ENCODE measurements at regions not wholly inside any gene's neighbourhood (a gene's known extent, or its start where the extent isn't known, plus 50 kb on each side); places are given as distances from the start of the nearest gene placed in this dataset.

DNA sequence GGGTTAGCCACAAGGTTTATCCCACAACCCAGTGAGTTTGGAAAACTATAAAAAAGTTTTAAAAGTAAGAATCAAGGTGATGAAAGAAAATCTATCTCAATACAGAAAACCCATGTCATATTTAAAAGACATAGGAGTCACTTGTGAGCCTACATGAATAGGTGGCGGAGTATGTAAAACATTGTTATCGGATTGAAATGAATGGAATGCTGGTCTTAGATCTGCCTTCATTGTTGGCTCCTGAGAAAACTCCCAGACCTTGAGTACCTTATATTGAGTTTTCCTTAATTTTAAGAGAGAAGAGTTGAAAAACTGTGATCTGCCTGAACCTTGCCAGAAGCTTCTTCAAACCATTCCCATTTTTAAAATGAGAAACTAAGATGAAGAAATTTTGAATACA, 551.1 kb downstream of the EFNA5 start:
- Histone ChIP-seq H3K79me2 (ENCODE audit: control insufficient read depth, insufficient read depth, low read length) (no peaks in the 10 kb centered on the region), H3K4me3 (replicated peaks in 1 of 3; ENCODE audit: insufficient read depth in 1 of 3, low read depth in 1 of 3, low read length in 3 of 3) (no peak overlapping the region), H3K4me2 (ENCODE audit: insufficient read depth, low read length) (no peak overlapping the region), H3K27ac (ENCODE audit: insufficient read depth, low read depth, low read length) (no peak overlapping the region), H2AFZ (ENCODE audit: low read depth, low read length) (no peak overlapping the region), H3K36me3 (ENCODE audit: control insufficient read depth in 2 of 2, extremely low read depth in 1 of 2, insufficient read depth in 2 of 2, low read length in 2 of 2) (no peaks in the 10 kb centered on the region), H3K4me1 (ENCODE audit: control insufficient read depth, extremely low read depth, insufficient read depth, low read length) (no peaks in the 10 kb centered on the region), H3K9ac (replicated peaks; ENCODE audit: extremely low read depth, insufficient read depth, low read length) (no peak overlapping the region), H3K9me3 (replicated peaks; ENCODE audit: control insufficient read depth, insufficient read depth, low read length) (no peaks in the 10 kb centered on the region), H3K9me1 (replicated peaks; ENCODE audit: control insufficient read depth, extremely low read depth, insufficient read depth, low read length) (no peaks in the 10 kb centered on the region), H3K27me3 (ENCODE audit: control insufficient read depth in 2 of 2, insufficient read depth in 2 of 2, low read length in 2 of 2) (no peaks in the 10 kb centered on the region), H4K20me1 (replicated peaks; ENCODE audit: control insufficient read depth, extremely low read depth, insufficient read depth, low read length) (no peaks in the 10 kb centered on the region)
- TF ChIP-seq JUN (IDR thresholded peaks at IDR 0.05; ENCODE audit: borderline replicate concordance, insufficient read depth, insufficient read length, low read depth) (no peak), POLR2AphosphoS5 (IDR thresholded peaks at IDR 0.05; ENCODE audit: insufficient read depth, low read depth, low read length) (no peak), FOS (IDR thresholded peaks at IDR 0.05; ENCODE audit: borderline replicate concordance, insufficient read depth, low read length) (no peak), MYC (IDR thresholded peaks at IDR 0.05; ENCODE audit: low read depth, low read length) (no peak), GATA2 (IDR thresholded peaks at IDR 0.05; ENCODE audit: insufficient read depth, insufficient read length, low read depth, low read length) (no peak), POLR2A (IDR thresholded peaks at IDR 0.05; ENCODE audit: low read depth, low read length) (no peak), EZH2 (IDR thresholded peaks at IDR 0.05; ENCODE audit: borderline replicate concordance, low read depth, low read length, severe bottlenecking) (no peak)
- TF ChIP-seq, protein P1, sequence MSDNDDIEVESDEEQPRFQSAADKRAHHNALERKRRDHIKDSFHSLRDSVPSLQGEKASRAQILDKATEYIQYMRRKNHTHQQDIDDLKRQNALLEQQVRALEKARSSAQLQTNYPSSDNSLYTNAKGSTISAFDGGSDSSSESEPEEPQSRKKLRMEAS (IDR thresholded peaks at IDR 0.05; ENCODE audit: insufficient read depth, insufficient read length), result no peak
- TF ChIP-seq, protein P2, sequence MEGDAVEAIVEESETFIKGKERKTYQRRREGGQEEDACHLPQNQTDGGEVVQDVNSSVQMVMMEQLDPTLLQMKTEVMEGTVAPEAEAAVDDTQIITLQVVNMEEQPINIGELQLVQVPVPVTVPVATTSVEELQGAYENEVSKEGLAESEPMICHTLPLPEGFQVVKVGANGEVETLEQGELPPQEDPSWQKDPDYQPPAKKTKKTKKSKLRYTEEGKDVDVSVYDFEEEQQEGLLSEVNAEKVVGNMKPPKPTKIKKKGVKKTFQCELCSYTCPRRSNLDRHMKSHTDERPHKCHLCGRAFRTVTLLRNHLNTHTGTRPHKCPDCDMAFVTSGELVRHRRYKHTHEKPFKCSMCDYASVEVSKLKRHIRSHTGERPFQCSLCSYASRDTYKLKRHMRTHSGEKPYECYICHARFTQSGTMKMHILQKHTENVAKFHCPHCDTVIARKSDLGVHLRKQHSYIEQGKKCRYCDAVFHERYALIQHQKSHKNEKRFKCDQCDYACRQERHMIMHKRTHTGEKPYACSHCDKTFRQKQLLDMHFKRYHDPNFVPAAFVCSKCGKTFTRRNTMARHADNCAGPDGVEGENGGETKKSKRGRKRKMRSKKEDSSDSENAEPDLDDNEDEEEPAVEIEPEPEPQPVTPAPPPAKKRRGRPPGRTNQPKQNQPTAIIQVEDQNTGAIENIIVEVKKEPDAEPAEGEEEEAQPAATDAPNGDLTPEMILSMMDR (IDR thresholded peaks at IDR 0.05; ENCODE audit: extremely low read depth in 1 of 2, insufficient read depth in 1 of 2, low read depth in 1 of 2, low read length in 2 of 2), result no peak
- intact Hi-C loops (cut with micrococcal nuclease), result no loop called here
- CTCF ChIA-PET, result interaction anchor here (1.1 to 1.2 kb wide), 2 partner anchors 15 to 128 kb away, joined by 3 to 4 read pairs; no protein-coding TSS in a partner anchor
- BruUV-seq (replicated peaks), result no TSS peak
- POLR2A ChIA-PET, result no interaction called here
- dilution Hi-C loops (cut with MboI; ENCODE audit: extremely low pct_ligation_motif_present, low sequenced_read_pairs), result no loop called here
- FAIRE-seq (no peak), DNase-seq (ENCODE audit: low read depth, low spot score) (no peak)

Measured in endothelial cell of umbilical vein (primary cell).